K562 (cell line): ENCODE measurements at regions not wholly inside any gene's neighbourhood (a gene's known extent, or its start where the extent isn't known, plus 50 kb on each side); places are given as distances from the start of the nearest gene placed in this dataset.

Experiments
- ATAC-seq: fragments of 200-7000 bp; cut with Tn5 transposase; 3 replicates; pipeline ENCODE4 v1.9.1; 2020; ENCODE audit warnings: moderate library complexity
- BruUV-seq: library from RNA; stranded (reverse); fragments of 400-500 nt; replicated peaks from 2 replicates; lab custom pipeline; 2021; lab: Mats Ljungman, UMichigan
- CTCF ChIA-PET: fragments of 300-600 bp; formaldehyde crosslinking; extraction: SDS; loops from one replicate; lab custom pipeline; 2021; ENCODE audit warnings: low intra/inter-chr PET ratio; lab: Yijun Ruan, JAX
- POLR2A ChIA-PET: fragments of 300-600, 350-650 bp; sonication (Branson Sonifier 250); formaldehyde crosslinking; extraction: SDS; loops from one replicate; lab custom pipeline; 2021; ENCODE audit warnings: antibody characterized with exemption, inconsistent platforms; lab: Yijun Ruan, JAX
- DNase-seq, 4 experiments: peaks; one replicate each; pipeline versions ENCODE4 v3.0.0 to v3.0.0-alpha.2; 2011 to 2018; ENCODE audit warnings: low spot score in 3 of 4, mixed read lengths in 3 of 4; ENCODE audit errors: extremely low read depth in 1 of 4
- FAIRE-seq: peaks from 2 replicates; lab custom pipeline; 2011; peaks lifted over from hg19 to GRCh38; lab: Jason Lieb, UNC
- H2AFZ ChIP-seq: 2 replicates; pipeline ENCODE4 v1.6.0; 2011; ENCODE audit warnings: low read depth, low read length, control low read depth, inconsistent platforms
- H3K27ac ChIP-seq: fragments of 200-600 bp; 3 replicates; pipeline ENCODE4 v1.8.0; 2011; ENCODE audit warnings: low read depth, mild to moderate bottlenecking, control low read depth, inconsistent platforms, low read length, moderate library complexity, mixed read lengths; ENCODE audit errors: extremely low read depth
- H3K27me3 ChIP-seq, 2 experiments: fragments of 300-600 bp in 1 of 2; 2 replicates in 1 of 2; 3 replicates in 1 of 2; pipeline versions ENCODE4 v1.6.0 to v1.8.0; 2011; ENCODE audit warnings: inconsistent platforms in 2 of 2, low read length in 2 of 2, mild to moderate bottlenecking in 1 of 2, mixed read lengths in 1 of 2, moderate library complexity in 1 of 2; ENCODE audit not compliant: control insufficient read depth in 2 of 2, insufficient read depth in 2 of 2
- H3K36me3 ChIP-seq: fragments of 300-600 bp; 3 replicates; pipeline ENCODE4 v1.8.0; 2011; ENCODE audit warnings: mild to moderate bottlenecking, low read length, inconsistent platforms; ENCODE audit not compliant: control insufficient read depth, insufficient read depth
- H3K4me1 ChIP-seq, 2 experiments: fragments of 200-600 bp in 1 of 2; replicated peaks in 1 of 2; 2 replicates in 1 of 2; 3 replicates in 1 of 2; pipeline versions ENCODE4 v1.5.1 to v1.8.0; 2011; ENCODE audit warnings: inconsistent platforms in 2 of 2, low read length in 2 of 2, mild to moderate bottlenecking in 1 of 2, mixed read lengths in 1 of 2, moderate library complexity in 1 of 2; ENCODE audit not compliant: control insufficient read depth in 2 of 2, insufficient read depth in 2 of 2
- H3K4me2 ChIP-seq: 2 replicates; pipeline ENCODE4 v1.6.1; 2011; ENCODE audit warnings: low read length, control low read depth, inconsistent platforms, mixed read lengths; ENCODE audit not compliant: insufficient read depth
- H3K4me3 ChIP-seq: fragments of 200-600 bp; sonication (generic), shearing (Covaris generic); 2 replicates; pipeline ENCODE4 v1.5.1; 2016; ENCODE audit warnings: control low read depth, inconsistent platforms
- H3K79me2 ChIP-seq: fragments of 200-600 bp; 3 replicates; pipeline ENCODE4 v1.8.0; 2011; ENCODE audit warnings: low read length, inconsistent platforms; ENCODE audit not compliant: control insufficient read depth, insufficient read depth
- H3K9ac ChIP-seq, 2 experiments: 2 replicates each; pipeline versions ENCODE4 v1.6.0 to v1.6.1; 2011; ENCODE audit warnings: low read depth in 2 of 2, low read length in 2 of 2, control low read depth in 1 of 2, inconsistent platforms in 1 of 2, mild to moderate bottlenecking in 1 of 2, mixed read lengths in 1 of 2; ENCODE audit not compliant: insufficient read depth in 1 of 2
- H3K9me1 ChIP-seq: one replicate; pipeline ENCODE4 v1.6.0; 2011; ENCODE audit warnings: inconsistent platforms, mild to moderate bottlenecking, low read length, moderate library complexity; ENCODE audit not compliant: control insufficient read depth, insufficient read depth
- H3K9me3 ChIP-seq: replicated peaks from 2 replicates; pipeline ENCODE4 v1.5.1; 2011; ENCODE audit warnings: low read depth, low read length, inconsistent platforms; ENCODE audit not compliant: control insufficient read depth, insufficient read depth
- H4K20me1 ChIP-seq: replicated peaks from 2 replicates; pipeline ENCODE4 v1.6.1; 2011; ENCODE audit warnings: low read length, inconsistent platforms, mixed read lengths; ENCODE audit not compliant: control insufficient read depth, insufficient read depth
- ARNT ChIP-seq, 2 experiments: fragments of 450-650 bp; IDR thresholded peaks; 2 replicates each; pipeline ENCODE4 v1.6.1; 2016; ENCODE audit warnings: mild to moderate bottlenecking in 1 of 2
- BRF1 ChIP-seq: IDR thresholded peaks from 3 replicates; pipeline ENCODE4 v1.6.1; 2011; ENCODE audit warnings: borderline replicate concordance, mild to moderate bottlenecking; ENCODE audit not compliant: insufficient read length; ENCODE audit errors: extremely low read depth
- CBX8 ChIP-seq: fragments of 200-600 bp; sonication (generic); IDR thresholded peaks from 2 replicates; pipeline ENCODE4 v1.6.1; 2012; ENCODE audit warnings: borderline replicate concordance, mixed run types, low read depth, mild to moderate bottlenecking, moderate library complexity, mixed read lengths, low read length, control low read depth, inconsistent platforms; ENCODE audit not compliant: poor library complexity, severe bottlenecking; ENCODE audit errors: extremely low read depth
- E2F3 ChIP-seq: fragments of 250-450 bp; sonication (Bioruptor Pico); IDR thresholded peaks from 2 replicates; pipeline ENCODE4 v1.4.0; 2020; ENCODE audit warnings: mild to moderate bottlenecking
- ELF2 ChIP-seq: fragments of 250-450 bp; sonication (Bioruptor Pico); IDR thresholded peaks from 2 replicates; pipeline ENCODE4 v1.5.0; 2021; ENCODE audit warnings: mild to moderate bottlenecking
- EP400 ChIP-seq: fragments of 450-650 bp; IDR thresholded peaks from 2 replicates; pipeline ENCODE4 v1.6.1; 2017; ENCODE audit warnings: antibody characterized with exemption, mild to moderate bottlenecking, moderate library complexity
- GTF2E2 ChIP-seq: fragments of 200-800 bp; sonication (Bioruptor generic); IDR thresholded peaks from 2 replicates; pipeline ENCODE4 v1.6.1; 2016; ENCODE audit warnings: missing genetic modification characterization, missing compliant biosample characterization
- NR2F6 ChIP-seq: fragments of 450-650 bp; formaldehyde crosslinking; IDR thresholded peaks from 2 replicates; pipeline ENCODE4 v1.4.0; 2020; ENCODE audit warnings: mild to moderate bottlenecking
- POLR2A ChIP-seq: fragments of 450-650 bp; conservative IDR thresholded peaks from 2 replicates; pipeline ENCODE4 v1.6.1; 2016
- PTRF ChIP-seq: fragments of 450-650 bp; IDR thresholded peaks from 2 replicates; pipeline ENCODE4 v1.6.1; 2016; ENCODE audit warnings: mild to moderate bottlenecking, missing genetic modification characterization, missing compliant biosample characterization
- RBM17 ChIP-seq: fragments of 200-400 bp; formaldehyde crosslinking; IDR thresholded peaks from 2 replicates; pipeline ENCODE4 v1.6.1; 2017; ENCODE audit warnings: low read depth, mild to moderate bottlenecking, low read length, borderline replicate concordance
- RFX1 ChIP-seq: fragments of 450-650 bp; IDR thresholded peaks from 2 replicates; pipeline ENCODE4 v1.6.1; 2016; ENCODE audit warnings: mild to moderate bottlenecking, moderate library complexity
- SRF ChIP-seq, 2 experiments: fragments of 250-450, 450-650 bp in 1 of 2; sonication (Bioruptor Pico) in 1 of 2; sonication (generic) in 1 of 2; formaldehyde crosslinking; IDR thresholded peaks; 2 replicates each; pipeline versions ENCODE4 v1.5.0 to v1.5.1; 2020 to 2022; ENCODE audit warnings: mild to moderate bottlenecking in 1 of 2, missing genetic modification reagents in 1 of 2
- STAT5A ChIP-seq: IDR thresholded peaks from 2 replicates; pipeline ENCODE4 v1.6.1; 2012; ENCODE audit warnings: low read length, inconsistent platforms, borderline replicate concordance
- SUPT5H ChIP-seq: fragments of 450-650 bp; IDR thresholded peaks from 2 replicates; pipeline ENCODE4 v1.6.1; 2016
- TBL1XR1 ChIP-seq, 2 experiments: IDR thresholded peaks; 2 replicates each; pipeline ENCODE4 v1.6.1; 2012; ENCODE audit warnings: improper control_type of control experiment in 2 of 2, low read length in 2 of 2, mild to moderate bottlenecking in 1 of 2
- ZNF197 ChIP-seq: fragments of 200-800 bp; sonication (Bioruptor generic); IDR thresholded peaks from 2 replicates; pipeline ENCODE4 v1.6.1; 2016; ENCODE audit warnings: low read depth, missing genetic modification characterization, missing compliant biosample characterization
- ZNF217 ChIP-seq: sonication (generic); formaldehyde crosslinking; IDR thresholded peaks from 2 replicates; pipeline ENCODE4 v1.8.0; 2022; ENCODE audit warnings: mild to moderate bottlenecking, missing genetic modification reagents
- ZNF316 ChIP-seq: fragments of 450-650 bp; IDR thresholded peaks from 2 replicates; pipeline ENCODE4 v1.6.1; 2016
- ZNF77 ChIP-seq: fragments of 250-450 bp; sonication (Bioruptor Pico); IDR thresholded peaks from 2 replicates; pipeline ENCODE4 v1.5.0; 2020
- WGBS: fragments of 100-300 bp; shearing (Covaris generic); methylation state at CpG from one replicate; pipeline ENCODE4 v1.1.6; 2016; ENCODE audit warnings: low coverage, mixed read lengths; ENCODE audit not compliant: insufficient coverage; ENCODE audit errors: missing lambda C conversion rate; 5-methylcytosine and 5-hydroxymethylcytosine counted together
- in situ Hi-C: fragments of 300-500 bp; cut with MboI; formaldehyde crosslinking; loops from 4 replicates; pipeline ENCODE4 v1.15.0; 2018; ENCODE audit warnings: inconsistent platforms, mixed read lengths
- intact Hi-C: fragments of 100-400 bp; cut with micrococcal nuclease; formaldehyde crosslinking; loops from 2 replicates; pipeline ENCODE4 v1.14.2; 2022
- TF ChIP-seq, protein P1 (sequence below): fragments of 450-650 bp; formaldehyde crosslinking; IDR thresholded peaks from 2 replicates; pipeline ENCODE4 v1.4.0; 2020; ENCODE audit warnings: mild to moderate bottlenecking, moderate library complexity
- TF ChIP-seq, protein P2 (sequence below): fragments of 450-650 bp; formaldehyde crosslinking; conservative IDR thresholded peaks from 2 replicates; pipeline ENCODE4 v1.4.0; 2022; ENCODE audit warnings: mild to moderate bottlenecking, missing genetic modification characterization

DNA sequence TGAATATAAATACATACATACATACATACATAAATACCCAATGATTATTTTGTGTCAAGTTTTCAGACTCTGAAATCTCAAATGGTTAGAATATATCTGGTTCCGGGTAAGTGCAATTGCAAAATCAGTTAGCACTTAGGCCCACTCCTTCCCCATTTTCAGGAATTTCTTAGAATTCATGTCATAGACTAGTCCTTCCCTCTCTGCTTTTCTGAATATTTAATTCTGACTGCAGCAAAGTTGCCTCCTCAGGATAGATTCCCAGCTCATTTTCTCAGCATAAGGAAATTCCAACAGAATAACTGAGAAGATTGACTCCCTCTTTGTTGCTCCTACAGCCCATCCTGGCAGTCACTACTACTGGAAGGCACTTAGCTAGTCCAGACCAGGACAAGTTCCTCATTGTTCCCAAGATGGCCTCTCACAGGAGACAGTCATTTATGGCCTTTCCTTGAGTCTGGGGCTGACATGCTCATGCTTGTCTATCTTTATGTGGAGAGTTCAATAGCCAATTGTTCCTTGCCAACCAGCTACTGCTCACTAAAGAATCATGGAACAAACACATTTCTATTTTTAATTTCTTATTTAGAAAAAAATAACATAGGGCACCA is 142.9 kb upstream of the ITGB1 start (continued):
- TF ChIP-seq, protein P1, sequence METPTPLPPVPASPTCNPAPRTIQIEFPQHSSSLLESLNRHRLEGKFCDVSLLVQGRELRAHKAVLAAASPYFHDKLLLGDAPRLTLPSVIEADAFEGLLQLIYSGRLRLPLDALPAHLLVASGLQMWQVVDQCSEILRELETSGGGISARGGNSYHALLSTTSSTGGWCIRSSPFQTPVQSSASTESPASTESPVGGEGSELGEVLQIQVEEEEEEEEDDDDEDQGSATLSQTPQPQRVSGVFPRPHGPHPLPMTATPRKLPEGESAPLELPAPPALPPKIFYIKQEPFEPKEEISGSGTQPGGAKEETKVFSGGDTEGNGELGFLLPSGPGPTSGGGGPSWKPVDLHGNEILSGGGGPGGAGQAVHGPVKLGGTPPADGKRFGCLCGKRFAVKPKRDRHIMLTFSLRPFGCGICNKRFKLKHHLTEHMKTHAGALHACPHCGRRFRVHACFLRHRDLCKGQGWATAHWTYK = no peak
- no peak for TF ChIP-seq SRF (CRISPR knock-in tag; IDR thresholded peaks at IDR 0.05)
- TF ChIP-seq RBM17 = no peak
- TF ChIP-seq ELF2 (CRISPR knock-in tag) = no peak
- TF ChIP-seq, protein P2, sequence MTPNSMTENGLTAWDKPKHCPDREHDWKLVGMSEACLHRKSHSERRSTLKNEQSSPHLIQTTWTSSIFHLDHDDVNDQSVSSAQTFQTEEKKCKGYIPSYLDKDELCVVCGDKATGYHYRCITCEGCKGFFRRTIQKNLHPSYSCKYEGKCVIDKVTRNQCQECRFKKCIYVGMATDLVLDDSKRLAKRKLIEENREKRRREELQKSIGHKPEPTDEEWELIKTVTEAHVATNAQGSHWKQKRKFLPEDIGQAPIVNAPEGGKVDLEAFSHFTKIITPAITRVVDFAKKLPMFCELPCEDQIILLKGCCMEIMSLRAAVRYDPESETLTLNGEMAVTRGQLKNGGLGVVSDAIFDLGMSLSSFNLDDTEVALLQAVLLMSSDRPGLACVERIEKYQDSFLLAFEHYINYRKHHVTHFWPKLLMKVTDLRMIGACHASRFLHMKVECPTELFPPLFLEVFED = no peak
- no peak for TF ChIP-seq NR2F6 (CRISPR knock-in tag)
- no peak for TF ChIP-seq SUPT5H
- no peak for TF ChIP-seq E2F3
- no peak for TF ChIP-seq POLR2A
- TF ChIP-seq RFX1 = no peak
- TF ChIP-seq ARNT (IDR thresholded peaks at IDR 0.05) = no peak

DNA sequence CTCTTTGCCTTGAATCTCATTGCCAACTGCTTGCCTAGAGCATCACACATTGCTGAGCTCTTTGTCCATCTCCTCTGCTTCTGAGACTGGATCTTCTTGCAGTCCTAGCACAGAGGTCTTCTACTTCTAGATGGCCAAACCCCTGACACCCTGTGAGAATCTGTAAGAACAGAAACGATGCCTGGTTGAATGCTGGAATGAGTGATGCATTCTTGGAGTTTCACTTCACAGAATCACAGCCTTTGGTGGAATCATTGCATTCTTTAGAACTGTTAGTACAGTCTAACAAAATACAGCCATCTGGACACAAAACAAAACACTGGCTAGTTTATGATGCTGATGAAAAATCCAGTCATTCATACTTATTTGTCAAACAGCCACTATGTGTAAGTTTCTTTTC is 141.7 kb upstream of the ITGB1 start:
- H3K9me1 ChIP-seq = no peaks in the 10 kb centered on the region
- no peaks in the 10 kb centered on the region for H3K36me3 ChIP-seq
- ATAC-seq (no peak), DNase-seq (no peak), FAIRE-seq (no peak)
- CTCF ChIA-PET = no interaction called here
- peaks cover 0 to 2% of the 10 kb centered on the region in 2 experiments; a peak in 1 of 5 replicates for H3K27me3 ChIP-seq
- no peaks in the 10 kb centered on the region for H3K9me3 ChIP-seq
- no peak overlapping the region for H3K4me2 ChIP-seq
- POLR2A ChIA-PET = no interaction called here
- no peak overlapping the region for H3K27ac ChIP-seq
- H3K9ac ChIP-seq = no peak overlapping the region
- H2AFZ ChIP-seq = no peak overlapping the region
- in situ Hi-C loops = no loop called here
- H3K4me3 ChIP-seq = no peak overlapping the region
- intact Hi-C loops = no loop called here
- no peaks in the 10 kb centered on the region for H3K4me1 ChIP-seq
- no peaks in the 10 kb centered on the region for H3K79me2 ChIP-seq
- BruUV-seq = no TSS peak
- 0% methylated on average over 1 of the region's 1 CpG for WGBS
- H4K20me1 ChIP-seq = no peaks in the 10 kb centered on the region
- TF ChIP-seq EP400 (no peak), PTRF (no peak), STAT5A (no peak), ZNF197 (CRISPR knock-in tag) (no peak), ZNF77 (no peak), BRF1 (no peak), TBL1XR1 (IDR thresholded peaks at IDR 0.05; ENCODE audit: low read length in 2 of 2) (no peak), ZNF217 (CRISPR knock-in tag) (no peak), ZNF316 (no peak), CBX8 (no peak), GTF2E2 (tag) (no peak)
- TF ChIP-seq, protein P2 = no peak
